HG02610 (cell line): ENCODE measurements at regions not wholly inside any gene's neighbourhood (a gene's known extent, or its start where the extent isn't known, plus 50 kb on each side); places are given as distances from the start of the nearest gene placed in this dataset.

Source experiments
- ATAC-seq: cut with Tn5 transposase; IDR thresholded peaks from one replicate; pipeline ENCODE4 v1.9.1; 2021; ENCODE audit warnings: mild to moderate bottlenecking, moderate library complexity; ENCODE audit not compliant: unreplicated experiment

- no peak for ATAC-seq
These were observed 92.6 kb downstream of the RDH14 start for GRCh38 chr2:18467749-18468360.

DNA sequence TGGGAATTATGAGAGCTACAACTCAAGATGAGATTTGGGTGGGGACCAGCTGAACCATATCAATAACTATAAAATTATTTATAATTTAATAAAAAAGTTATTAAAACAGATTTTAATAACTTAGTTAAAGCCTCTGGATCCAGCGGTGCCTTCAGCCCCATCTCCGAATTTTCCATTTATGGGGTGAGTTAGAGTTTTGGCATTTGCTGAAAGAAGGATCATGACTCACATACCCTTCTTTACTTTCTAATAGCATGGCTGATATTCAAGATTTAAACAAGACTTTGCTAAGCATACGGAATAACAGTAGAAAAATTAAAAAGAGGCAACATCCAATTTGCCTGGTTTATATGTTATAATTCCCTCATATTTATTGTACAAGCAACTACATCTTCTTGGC, 94.5 kb downstream of the RDH14 start:
- no peak for ATAC-seq

DNA sequence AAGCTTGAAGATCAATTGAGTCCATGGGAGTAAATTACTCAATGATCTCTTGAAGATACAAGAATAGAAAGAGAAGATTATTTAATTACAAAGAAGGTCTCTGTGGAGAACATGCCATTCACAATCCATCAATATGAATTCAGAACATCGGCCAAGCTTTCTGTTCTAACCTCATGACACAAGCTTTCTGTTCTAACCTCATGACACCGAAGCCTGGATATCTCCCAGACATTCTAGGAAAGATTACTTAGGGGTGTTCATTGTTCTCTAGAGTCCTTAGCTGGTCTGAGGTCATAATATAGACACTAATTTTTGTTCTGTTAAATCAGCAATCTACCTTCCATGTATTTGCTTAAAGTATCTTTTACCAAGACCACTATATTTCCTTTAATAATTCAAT, 95.5 kb downstream of the RDH14 start:
- ATAC-seq: no peak

DNA sequence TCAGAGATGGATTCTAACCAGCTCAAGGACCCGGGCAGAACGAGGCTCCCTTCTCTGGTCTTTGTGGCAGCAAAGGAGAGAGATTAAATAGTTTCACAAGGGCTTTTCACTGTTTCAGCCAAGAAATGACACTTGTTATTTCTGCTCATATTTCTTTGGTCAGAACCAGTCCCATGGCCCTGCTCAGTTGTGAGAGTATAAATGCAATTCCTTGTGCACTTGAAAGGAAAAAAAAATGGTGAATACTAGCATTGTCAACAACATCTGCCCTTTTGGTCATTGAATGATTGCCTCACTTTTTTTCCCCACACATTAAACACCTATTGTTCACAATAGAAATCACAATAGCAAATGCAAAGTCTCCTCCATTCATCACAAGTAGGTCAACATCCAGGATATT, 104.4 kb downstream of the RDH14 start:
- no peak for ATAC-seq

DNA sequence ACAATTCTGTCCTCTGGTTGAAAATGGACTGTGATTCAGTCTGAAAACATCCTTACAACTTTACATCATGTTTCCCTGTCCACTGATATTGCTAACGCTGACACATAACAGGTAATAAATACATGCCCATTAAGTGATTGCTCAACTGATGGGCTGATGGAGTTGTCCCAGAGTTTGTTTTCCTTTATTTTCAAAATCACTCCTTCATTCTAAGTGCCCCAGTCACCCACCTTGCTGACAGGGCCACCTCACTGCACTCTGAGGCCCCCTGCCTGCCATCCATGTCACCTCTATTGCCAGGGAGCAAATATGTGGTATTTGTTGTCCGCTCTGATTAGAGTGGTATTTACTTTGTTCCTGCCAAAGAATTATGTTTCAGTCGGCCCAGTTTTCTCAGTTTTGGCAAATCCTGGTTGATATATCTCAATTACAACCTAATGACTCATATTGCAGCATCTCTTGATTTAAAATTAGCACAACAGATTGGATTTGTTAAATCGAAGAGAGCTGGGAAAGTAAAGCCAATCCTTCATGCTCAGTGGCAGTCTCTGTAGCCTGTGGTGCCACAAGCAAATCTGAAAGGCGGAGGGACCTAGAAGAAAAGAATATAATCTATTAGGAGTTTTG, 105.1 kb downstream of the RDH14 start:
- no peak for ATAC-seq

DNA sequence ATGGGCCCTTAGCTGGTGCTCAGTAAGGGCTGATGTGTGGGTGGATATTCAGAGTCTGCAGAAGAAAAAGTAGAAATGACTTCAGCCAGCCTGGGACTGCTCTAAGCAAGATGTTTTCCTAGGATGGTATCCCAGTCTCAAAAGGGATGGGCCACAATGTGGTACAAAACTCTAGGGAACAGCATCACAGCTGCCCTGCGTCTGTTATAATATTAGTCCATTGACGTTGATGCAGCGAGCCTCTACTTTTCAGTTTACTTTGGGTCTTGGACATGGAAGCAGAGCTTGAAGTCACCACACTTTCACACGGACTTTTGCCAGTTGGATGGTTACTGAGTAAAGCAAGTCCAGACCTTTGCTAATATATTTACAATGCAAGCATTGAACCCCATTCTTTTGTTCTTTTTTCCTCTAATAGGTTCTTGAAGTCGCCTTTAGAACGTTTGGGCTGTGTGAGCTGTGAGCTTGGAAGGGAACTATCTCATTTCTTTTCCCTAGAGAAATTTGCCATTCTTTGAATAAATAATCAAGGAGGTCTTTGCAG, 105.7 kb downstream of the RDH14 start:
- no peak for ATAC-seq

- no peak for ATAC-seq
These were observed 113.7 kb downstream of the RDH14 start for GRCh38 chr2:18446715-18447114.

DNA sequence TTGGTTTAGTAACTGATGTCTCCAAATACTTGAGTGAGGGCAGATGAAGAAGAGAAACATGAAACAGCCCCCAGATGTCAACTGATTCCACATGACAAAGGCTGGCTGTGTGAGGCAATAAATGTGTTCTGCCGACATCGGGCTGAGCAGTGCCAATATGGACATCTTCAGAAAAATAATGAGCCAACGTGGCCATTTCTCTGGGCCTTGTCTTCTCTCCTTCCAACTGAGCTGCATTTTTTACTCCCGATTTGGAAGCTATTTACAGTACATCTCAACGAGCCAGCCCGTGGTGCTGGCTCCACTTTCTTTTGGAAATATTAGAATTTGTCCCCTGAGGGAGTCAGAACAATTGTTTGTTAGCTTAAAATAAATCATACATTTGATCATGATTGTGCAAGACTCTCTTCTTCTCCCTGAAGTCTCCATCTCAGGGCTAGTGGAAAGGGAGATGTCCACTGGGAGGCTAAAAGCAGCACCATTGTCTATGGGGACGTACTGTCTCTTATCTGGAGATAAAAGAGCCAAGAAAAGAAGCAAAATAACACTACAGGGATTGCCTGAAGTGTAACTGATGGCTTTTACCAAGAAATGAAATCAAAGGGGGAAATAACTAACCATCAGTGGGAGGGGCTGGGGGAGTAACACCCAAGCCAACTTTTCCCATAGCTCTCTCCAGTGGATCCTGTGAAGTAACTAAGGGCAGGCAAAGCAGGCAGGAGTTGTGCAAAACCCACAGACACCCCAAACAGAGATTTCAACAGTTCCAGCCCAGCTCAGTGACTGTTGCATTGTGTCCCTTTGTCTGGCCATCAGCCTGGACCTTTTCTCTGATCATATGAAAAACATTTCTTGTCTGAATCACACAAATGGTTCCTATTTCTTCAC, 114.8 kb downstream of the RDH14 start:
- no peak for ATAC-seq

DNA sequence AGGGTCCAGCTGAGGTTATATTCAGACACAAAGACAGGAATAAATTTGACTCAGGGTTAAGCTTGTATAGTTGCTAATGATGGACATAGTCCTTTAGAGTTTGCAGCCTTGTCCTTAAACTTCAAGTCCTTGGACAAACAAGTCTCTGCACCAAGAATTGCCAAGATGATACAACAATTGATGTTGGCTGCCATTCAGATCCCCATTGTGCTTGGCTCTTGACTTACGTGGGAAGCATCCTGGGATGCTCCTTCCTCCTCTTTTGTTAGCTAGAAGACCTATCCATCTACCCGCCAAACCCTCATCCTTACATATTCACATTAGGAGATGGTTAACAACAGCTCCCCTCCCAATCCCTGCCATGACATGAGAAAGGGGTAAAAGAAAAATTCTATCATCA, 115.6 kb downstream of the RDH14 start:
- no peak for ATAC-seq

DNA sequence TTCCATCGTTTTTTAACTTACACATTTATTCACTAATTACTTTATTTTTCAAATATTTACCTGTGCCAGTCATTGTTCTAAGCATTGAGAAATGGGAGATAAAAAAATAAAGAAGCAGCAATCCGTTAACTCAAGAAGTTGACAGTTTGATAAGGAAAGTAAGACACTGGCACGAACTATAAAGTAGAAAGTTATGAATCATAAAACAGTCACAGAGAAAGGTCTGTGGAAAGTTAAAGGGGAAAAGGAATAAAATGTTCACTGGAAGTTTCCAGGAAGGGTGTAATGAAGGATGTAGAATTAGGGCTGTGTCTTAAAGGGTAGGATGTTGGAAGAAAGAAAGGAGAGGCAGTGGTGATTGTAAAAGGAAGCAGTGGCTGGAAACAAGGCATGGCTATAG, 118.9 kb downstream of the RDH14 start:
- no peak for ATAC-seq

DNA sequence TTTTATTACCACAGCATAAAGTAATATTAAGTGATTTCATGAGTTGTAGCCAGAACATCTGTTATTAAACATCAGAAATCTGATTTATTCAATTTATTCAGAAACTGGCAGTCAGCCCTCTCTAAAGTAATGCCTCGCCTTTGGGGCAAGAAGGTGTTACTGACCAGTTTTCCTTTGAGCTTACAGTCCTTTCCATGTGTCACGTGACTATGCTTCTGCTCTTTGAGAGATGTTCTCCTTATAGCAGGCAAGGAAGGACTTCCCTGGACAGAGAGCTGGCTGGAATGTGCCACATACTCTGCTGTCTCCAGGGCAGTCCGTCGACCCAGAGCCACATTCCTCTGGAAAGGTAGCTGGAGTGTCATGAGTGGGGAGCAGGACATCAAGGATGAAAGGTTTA, 119.7 kb downstream of the RDH14 start:
- ATAC-seq: no peak

- ATAC-seq: no peak
These were observed 120.3 kb downstream of the RDH14 start for GRCh38 chr2:18440141-18440661.

DNA sequence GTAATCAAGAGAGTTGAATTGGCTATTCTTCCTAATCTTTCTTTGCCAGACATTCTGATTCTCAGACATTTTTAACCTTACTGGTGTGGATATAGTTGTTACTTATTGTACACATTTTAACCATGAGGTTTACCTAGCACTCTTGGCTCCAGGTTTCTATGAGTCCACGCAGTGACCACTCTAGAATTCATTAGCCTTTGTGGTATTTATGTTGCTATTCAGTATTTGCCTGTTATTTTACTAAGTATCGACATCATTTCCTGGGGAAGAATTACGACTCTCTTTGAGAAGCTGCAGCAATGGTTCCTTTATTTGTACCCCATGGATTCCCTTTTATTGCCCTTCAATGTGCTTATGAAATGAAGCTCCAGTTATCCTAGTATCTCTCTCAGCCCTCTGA, 120.7 kb downstream of the RDH14 start:
- ATAC-seq: no peak

DNA sequence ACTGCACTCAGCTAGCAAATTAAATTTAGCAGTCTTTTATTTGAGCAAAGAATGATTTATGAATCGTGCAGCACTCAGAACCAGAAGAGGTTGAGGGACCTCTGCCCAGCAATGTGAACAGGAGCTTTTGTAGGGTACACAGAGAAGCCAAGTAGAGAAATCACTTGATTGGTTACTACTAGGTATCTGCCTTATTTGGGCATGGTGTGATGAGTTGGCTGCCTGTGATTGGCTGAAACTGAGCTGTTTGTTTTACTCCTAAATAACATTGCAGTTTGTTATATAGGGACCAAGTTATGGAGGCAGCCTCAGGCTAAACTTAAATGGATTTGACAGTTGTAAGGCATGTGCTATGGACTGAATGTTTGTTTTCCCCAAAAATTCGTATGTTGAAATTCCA, 122.5 kb downstream of the RDH14 start:
- no peak for ATAC-seq

- ATAC-seq: no peak
These were observed 123.9 kb downstream of the RDH14 start for GRCh38 chr2:18436503-18437005.

- ATAC-seq: no peak
These were observed 124.9 kb downstream of the RDH14 start for GRCh38 chr2:18435426-18436037.

- no peak for ATAC-seq
These were observed 126.6 kb downstream of the RDH14 start for GRCh38 chr2:18433872-18434271.

GRCh38 chr2:18432999-18433398, 127.5 kb downstream of the RDH14 start:
- ATAC-seq: no peak

DNA sequence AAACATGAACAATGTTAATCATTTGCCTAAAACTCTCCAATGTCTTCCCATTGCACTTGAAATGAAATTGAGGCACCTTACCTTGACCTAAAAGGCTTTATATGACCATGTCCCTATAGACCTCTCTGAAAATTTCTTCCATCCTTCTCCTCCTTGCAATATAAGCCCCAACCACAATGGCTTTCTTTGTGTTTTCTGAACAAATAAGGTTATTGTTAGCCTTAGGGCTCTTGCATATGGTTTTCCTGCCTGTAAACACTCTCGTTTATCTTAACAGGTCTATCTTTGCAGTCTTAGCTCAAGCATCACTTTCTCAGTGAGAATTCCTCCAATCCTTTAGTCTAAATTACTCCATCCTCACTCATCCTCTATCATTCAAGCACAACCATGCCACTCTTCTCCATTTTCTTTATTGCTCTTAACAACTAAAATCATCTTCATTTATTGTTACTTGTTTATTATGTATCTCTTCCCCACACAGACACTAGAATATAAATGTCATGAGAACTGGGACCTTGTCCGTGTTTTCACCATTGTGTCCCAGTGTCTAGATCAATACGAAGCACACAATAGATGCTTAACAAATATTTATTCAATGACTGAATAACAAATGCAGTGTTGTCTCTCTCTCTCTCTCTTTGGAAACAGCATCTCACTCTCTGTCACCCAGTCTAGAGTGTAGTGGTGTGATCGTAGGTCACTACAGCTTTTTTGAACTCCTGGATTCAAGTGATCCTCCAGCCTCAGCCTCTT, 129.3 kb downstream of the RDH14 start:
- ATAC-seq: no peak

GRCh38 chr2:18428516-18428915, 131.9 kb downstream of the RDH14 start:
- no peak for ATAC-seq
